Activated B cell treated with CpG ODN at 0.5 μM for 24 hours (primary cell): ENCODE measurements at regions not wholly inside any gene's neighbourhood (a gene's known extent, or its start where the extent isn't known, plus 50 kb on each side); places are given as distances from the start of the nearest gene placed in this dataset.

Experiments used
- ATAC-seq: fragments of 200-7000 bp; cut with Tn5 transposase; one replicate; pipeline ENCODE4 v1.10.0; 2021; ENCODE audit warnings: low read depth, mild to moderate bottlenecking, moderate library complexity
- CTCF ChIA-PET: fragments of 350-600 bp; sonication (Branson Sonifier 250); formaldehyde crosslinking; loops from one replicate; lab custom pipeline; 2021; ENCODE audit warnings: antibody characterized with exemption; lab: Charles Lee
- POLR2A ChIA-PET: fragments of 350-600 bp; sonication (Branson Sonifier 250); formaldehyde crosslinking; loops from one replicate; lab custom pipeline; 2021; ENCODE audit warnings: antibody characterized with exemption; lab: Charles Lee
- DNase-seq: peaks from one replicate; pipeline ENCODE4 v3.0.0; 2022
- H3K27ac Mint-ChIP-seq: one replicate; pipeline ENCODE4 v1.8.0; 2020; ENCODE audit warnings: mixed read lengths
- H3K27me3 Mint-ChIP-seq: one replicate; pipeline ENCODE4 v1.8.0; 2021; ENCODE audit warnings: mixed read lengths
- H3K36me3 Mint-ChIP-seq: one replicate; pipeline ENCODE4 v1.8.0; 2021; ENCODE audit warnings: low read depth, mixed read lengths
- H3K4me1 Mint-ChIP-seq: one replicate; pipeline ENCODE4 v1.8.0; 2021; ENCODE audit warnings: mixed read lengths
- H3K4me3 Mint-ChIP-seq: one replicate; pipeline ENCODE4 v1.8.0; 2020; ENCODE audit warnings: mild to moderate bottlenecking, mixed read lengths
- H3K9me3 Mint-ChIP-seq: one replicate; pipeline ENCODE4 v1.8.0; 2020; ENCODE audit warnings: mixed read lengths
- CTCF ChIP-seq: fragments of 200-600 bp; IDR thresholded peaks from one replicate; pipeline ENCODE4 v1.8.0; 2022; ENCODE audit warnings: antibody characterized with exemption, mild to moderate bottlenecking
- intact Hi-C: fragments of 100-400 bp; cut with micrococcal nuclease; formaldehyde crosslinking; loops from one replicate; pipeline ENCODE4 v1.15.1; 2024

- H3K9me3 Mint-ChIP-seq: no peaks in the 10 kb centered on the region
- H3K4me3 Mint-ChIP-seq: no peak overlapping the region
- DNase-seq (no peak), ATAC-seq (no peak)
- ChIA-PET CTCF (no interaction called here), POLR2A (no interaction called here)
- TF ChIP-seq CTCF: no peak
- H3K27ac Mint-ChIP-seq: no peak overlapping the region
- H3K27me3 Mint-ChIP-seq: no peaks in the 10 kb centered on the region
- intact Hi-C loops: no loop called here
- no peaks in the 10 kb centered on the region for H3K36me3 Mint-ChIP-seq
- no peaks in the 10 kb centered on the region for H3K4me1 Mint-ChIP-seq
Measured at GRCh38 chr16:49216593-49216992, 65.0 kb downstream of the CBLN1 start.

- Mint-ChIP-seq H3K9me3 (no peaks in the 10 kb centered on the region), H3K27me3 (no peaks in the 10 kb centered on the region), H3K4me1 (no peaks in the 10 kb centered on the region), H3K27ac (no peak overlapping the region), H3K4me3 (no peak overlapping the region), H3K36me3 (no peaks in the 10 kb centered on the region)
- ChIA-PET POLR2A (no interaction called here), CTCF (no interaction called here)
- TF ChIP-seq CTCF: no peak
- DNase-seq (no peak), ATAC-seq (no peak)
- intact Hi-C loops: no loop called here
Measured at GRCh38 chr16:49213594-49213993, 68.0 kb downstream of the CBLN1 start.

GRCh38 chr16:49204191-49204590, 77.4 kb downstream of the CBLN1 start:
- ChIA-PET POLR2A (no interaction called here), CTCF (no interaction called here)
- Mint-ChIP-seq H3K9me3 (no peaks in the 10 kb centered on the region), H3K4me1 (no peaks in the 10 kb centered on the region), H3K27ac (no peak overlapping the region), H3K27me3 (no peaks in the 10 kb centered on the region), H3K4me3 (no peak overlapping the region), H3K36me3 (no peaks in the 10 kb centered on the region)
- no peak for DNase-seq
- intact Hi-C loops: no loop called here
- TF ChIP-seq CTCF: no peak
- ATAC-seq: no peak

- Mint-ChIP-seq H3K4me3 (no peak overlapping the region), H3K9me3 (no peaks in the 10 kb centered on the region), H3K27ac (no peak overlapping the region), H3K36me3 (no peaks in the 10 kb centered on the region), H3K27me3 (no peaks in the 10 kb centered on the region), H3K4me1 (no peaks in the 10 kb centered on the region)
- ChIA-PET POLR2A (no interaction called here), CTCF (no interaction called here)
- intact Hi-C loops: no loop called here
- no peak for DNase-seq
- TF ChIP-seq CTCF: no peak
- ATAC-seq: no peak
Measured at GRCh38 chr16:49203361-49203760, 78.3 kb downstream of the CBLN1 start.

- DNase-seq (no peak), ATAC-seq (no peak)
- no peak overlapping the region for H3K4me3 Mint-ChIP-seq
- no peaks in the 10 kb centered on the region for H3K9me3 Mint-ChIP-seq
- H3K36me3 Mint-ChIP-seq: no peaks in the 10 kb centered on the region
- intact Hi-C loops: no loop called here
- ChIA-PET POLR2A (no interaction called here), CTCF (no interaction called here)
- H3K27me3 Mint-ChIP-seq: no peaks in the 10 kb centered on the region
- H3K27ac Mint-ChIP-seq: no peak overlapping the region
- H3K4me1 Mint-ChIP-seq: no peaks in the 10 kb centered on the region
- TF ChIP-seq CTCF: no peak
Measured at GRCh38 chr16:49201118-49201517, 80.5 kb downstream of the CBLN1 start.
